AG04450 (cell line): ENCODE measurements at regions not wholly inside any gene's neighbourhood (a gene's known extent, or its start where the extent isn't known, plus 50 kb on each side); places are given as distances from the start of the nearest gene placed in this dataset.

Source experiments
- CTCF ChIA-PET: fragments of 300-600, 350-600 bp; formaldehyde crosslinking; extraction: SDS; loops from one replicate; lab custom pipeline; 2022; ENCODE audit warnings: antibody characterized with exemption, inconsistent platforms; lab: Charles Lee
- POLR2A ChIA-PET: fragments of 350-600 bp; formaldehyde crosslinking; extraction: SDS; loops from one replicate; lab custom pipeline; 2021; ENCODE audit warnings: antibody characterized with exemption, inconsistent platforms; lab: Yijun Ruan, JAX
- DNase-seq: peaks from one replicate; pipeline ENCODE4 v3.0.0-alpha.2; 2011; ENCODE audit warnings: low read depth, low spot score
- H3K27ac ChIP-seq: one replicate; pipeline ENCODE4 v1.5.1; 2012; ENCODE audit warnings: low read depth, low read length, control low read depth
- H3K27me3 ChIP-seq: one replicate; pipeline ENCODE4 v1.6.0; 2012; ENCODE audit warnings: low read length; ENCODE audit not compliant: control insufficient read depth, insufficient read depth
- H3K4me3 ChIP-seq: 2 replicates; pipeline ENCODE4 v1.5.1; 2011; ENCODE audit warnings: mild to moderate bottlenecking, low read depth, low read length, control low read depth
- H3K9me3 ChIP-seq: 2 replicates; pipeline ENCODE4 v1.5.1; 2012; ENCODE audit warnings: low read length; ENCODE audit not compliant: control insufficient read depth, insufficient read depth
- TF ChIP-seq, protein P1 (sequence below): IDR thresholded peaks from 2 replicates; pipeline ENCODE4 v1.5.1; 2011; ENCODE audit warnings: low read depth, low read length, control low read depth, inconsistent platforms

DNA sequence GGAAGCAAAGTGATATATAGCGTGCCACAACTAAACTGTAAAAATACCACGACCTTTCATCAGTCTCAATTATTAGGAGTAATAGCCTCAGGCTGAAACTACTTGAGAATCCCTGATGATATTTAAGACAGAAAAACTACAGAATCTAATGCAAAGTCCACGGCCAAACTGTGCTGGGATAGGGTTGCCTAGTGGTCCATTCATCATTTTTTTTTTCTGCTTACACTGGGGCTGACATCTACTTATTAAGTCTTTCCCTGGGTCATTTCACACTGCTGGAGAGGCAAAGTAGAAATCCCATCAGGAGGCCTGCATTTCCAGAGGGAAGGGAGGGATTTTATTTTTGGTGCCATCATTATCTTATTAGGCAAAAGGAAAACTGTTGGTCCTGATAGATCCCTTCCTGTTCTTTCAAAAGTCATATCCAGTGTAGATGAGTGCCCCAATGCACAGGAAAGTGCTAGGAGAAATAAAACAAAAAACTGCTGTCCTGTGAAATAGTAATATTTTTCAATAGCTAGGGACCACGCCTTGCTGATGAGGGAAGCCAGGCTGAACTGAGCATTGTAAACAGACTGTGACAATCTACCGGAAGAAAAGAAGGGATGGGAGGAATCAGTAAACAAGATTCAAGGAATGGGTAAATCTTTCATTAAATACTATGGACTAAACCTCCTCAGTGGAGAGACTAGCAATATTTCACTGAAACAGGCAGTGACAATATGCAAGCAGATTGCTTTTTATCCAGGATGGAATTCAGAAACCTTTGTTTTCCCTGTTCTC, 644.3 kb downstream of the IRS1 start:
- Histone ChIP-seq H3K27me3 (no peaks in the 10 kb centered on the region), H3K9me3 (no peaks in the 10 kb centered on the region), H3K4me3 (no peak overlapping the region), H3K27ac (no peak overlapping the region)
- TF ChIP-seq, protein P1, sequence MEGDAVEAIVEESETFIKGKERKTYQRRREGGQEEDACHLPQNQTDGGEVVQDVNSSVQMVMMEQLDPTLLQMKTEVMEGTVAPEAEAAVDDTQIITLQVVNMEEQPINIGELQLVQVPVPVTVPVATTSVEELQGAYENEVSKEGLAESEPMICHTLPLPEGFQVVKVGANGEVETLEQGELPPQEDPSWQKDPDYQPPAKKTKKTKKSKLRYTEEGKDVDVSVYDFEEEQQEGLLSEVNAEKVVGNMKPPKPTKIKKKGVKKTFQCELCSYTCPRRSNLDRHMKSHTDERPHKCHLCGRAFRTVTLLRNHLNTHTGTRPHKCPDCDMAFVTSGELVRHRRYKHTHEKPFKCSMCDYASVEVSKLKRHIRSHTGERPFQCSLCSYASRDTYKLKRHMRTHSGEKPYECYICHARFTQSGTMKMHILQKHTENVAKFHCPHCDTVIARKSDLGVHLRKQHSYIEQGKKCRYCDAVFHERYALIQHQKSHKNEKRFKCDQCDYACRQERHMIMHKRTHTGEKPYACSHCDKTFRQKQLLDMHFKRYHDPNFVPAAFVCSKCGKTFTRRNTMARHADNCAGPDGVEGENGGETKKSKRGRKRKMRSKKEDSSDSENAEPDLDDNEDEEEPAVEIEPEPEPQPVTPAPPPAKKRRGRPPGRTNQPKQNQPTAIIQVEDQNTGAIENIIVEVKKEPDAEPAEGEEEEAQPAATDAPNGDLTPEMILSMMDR, result no peak
- ChIA-PET POLR2A (no interaction called here), CTCF (no interaction called here)
- DNase-seq, result no peak

DNA sequence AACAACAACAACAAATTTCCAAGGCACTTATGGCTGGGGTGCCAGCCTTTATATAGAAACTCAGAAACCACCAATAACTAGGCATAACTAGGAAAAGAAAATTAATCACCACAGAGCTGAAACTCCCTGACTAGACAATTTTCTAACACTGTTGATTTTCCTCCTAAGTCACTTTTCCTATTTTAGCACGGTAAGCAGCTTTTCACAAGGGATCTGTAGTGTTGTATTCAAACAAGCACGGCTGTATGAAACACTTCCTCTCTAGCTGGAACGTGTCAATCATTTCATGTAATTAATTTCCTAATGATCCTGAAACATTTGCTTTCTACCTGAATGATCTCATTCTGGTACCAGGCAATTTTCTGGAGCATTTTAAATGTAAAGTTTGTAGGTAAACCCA, 645.0 kb downstream of the IRS1 start:
- CTCF ChIA-PET, result no interaction called here

GRCh38 chr2:226153553-226153952, 646.1 kb downstream of the IRS1 start:
- no peak for DNase-seq
- H3K27ac ChIP-seq, result no peak overlapping the region
- ChIA-PET CTCF (no interaction called here), POLR2A (no interaction called here)
- TF ChIP-seq, protein P1, result no peak
- H3K9me3 ChIP-seq, result no peaks in the 10 kb centered on the region
- no peaks in the 10 kb centered on the region for H3K27me3 ChIP-seq
- H3K4me3 ChIP-seq, result no peak overlapping the region

More for the DNA sequence above, 645.0 kb downstream of the IRS1 start:
- no peaks in the 10 kb centered on the region for H3K9me3 ChIP-seq
- no peaks in the 10 kb centered on the region for H3K27me3 ChIP-seq
- no peak overlapping the region for H3K27ac ChIP-seq
- TF ChIP-seq, protein P1, result no peak
- no peak overlapping the region for H3K4me3 ChIP-seq
- POLR2A ChIA-PET, result no interaction called here
- DNase-seq, result no peak

DNA sequence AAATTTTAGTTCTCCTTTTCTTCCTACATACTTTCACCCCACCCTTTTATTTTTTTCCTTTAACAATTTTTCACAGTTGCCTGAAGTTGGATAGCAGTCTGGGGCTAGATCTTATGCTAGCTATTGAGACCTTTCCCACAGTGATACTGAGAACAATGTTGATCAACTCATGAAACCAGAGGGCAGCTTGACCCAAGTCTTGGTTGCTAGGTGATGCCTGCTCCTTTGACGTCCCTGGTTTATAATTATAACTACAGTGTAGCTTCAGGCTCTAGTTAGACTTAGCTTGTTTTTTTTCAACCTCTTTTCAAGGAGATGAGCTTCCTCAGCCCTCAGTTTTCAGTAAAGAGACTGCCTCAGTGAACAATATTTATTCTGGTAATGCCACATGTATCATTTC, 648.5 kb downstream of the IRS1 start:
- Histone ChIP-seq H3K27me3 (no peaks in the 10 kb centered on the region), H3K9me3 (no peaks in the 10 kb centered on the region), H3K4me3 (no peak overlapping the region), H3K27ac (no peak overlapping the region)
- DNase-seq, result no peak
- TF ChIP-seq, protein P1, result no peak
- ChIA-PET CTCF (no interaction called here), POLR2A (no interaction called here)

DNA sequence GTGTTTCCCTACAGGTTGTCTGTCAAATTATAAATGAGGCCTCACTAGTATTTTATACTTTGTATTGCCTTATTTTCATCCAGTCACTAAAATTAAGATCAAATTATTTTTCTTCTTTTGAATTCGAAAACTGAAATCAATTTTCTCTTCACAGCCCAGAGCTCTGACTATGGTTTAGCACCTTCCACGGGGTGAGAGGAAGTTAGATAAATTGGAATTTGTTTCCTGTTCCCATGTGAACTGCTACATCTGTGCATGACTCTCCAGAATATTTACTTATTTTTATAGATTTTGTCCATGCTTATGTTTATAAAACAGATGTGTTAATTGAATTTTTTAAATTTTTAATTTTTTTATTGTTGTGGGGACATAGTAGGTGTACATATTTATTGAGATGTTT, 656.5 kb downstream of the IRS1 start:
- H3K4me3 ChIP-seq, result no peak overlapping the region
- ChIA-PET POLR2A (no interaction called here), CTCF (no interaction called here)
- no peaks in the 10 kb centered on the region for H3K9me3 ChIP-seq
- no peak for DNase-seq
- TF ChIP-seq, protein P1, result no peak
- H3K27me3 ChIP-seq, result no peaks in the 10 kb centered on the region
- H3K27ac ChIP-seq, result no peak overlapping the region
